SK-N-SH (cell line): ENCODE measurements at regions not wholly inside any gene's neighbourhood (a gene's known extent, or its start where the extent isn't known, plus 50 kb on each side); places are given as distances from the start of the nearest gene placed in this dataset.

Experiments used
- CTCF ChIA-PET: fragments of 300-600, 350-600 bp; formaldehyde crosslinking; extraction: SDS; loops from one replicate; lab custom pipeline; 2021; lab: Yijun Ruan, JAX
- POLR2A ChIA-PET: fragments of 350-600 bp; sonication (Branson Sonifier 250); formaldehyde crosslinking; extraction: SDS; loops from one replicate; lab custom pipeline; 2020; ENCODE audit warnings: antibody characterized with exemption, inconsistent platforms; lab: Yijun Ruan, JAX
- DNase-seq: peaks from one replicate; pipeline ENCODE4 v3.0.0; 2012
- H2AFZ ChIP-seq: fragments of 200-600 bp; sonication (generic); 2 replicates; pipeline ENCODE4 v1.8.1; 2016; ENCODE audit warnings: antibody characterized with exemption, mild to moderate bottlenecking, low read depth
- H3F3A ChIP-seq: fragments of 200-600 bp; sonication (generic); replicated peaks from 2 replicates; pipeline ENCODE3; 2016; ENCODE audit warnings: antibody characterized with exemption, mild to moderate bottlenecking; ENCODE audit not compliant: insufficient read depth
- H3K27ac ChIP-seq, 2 experiments: fragments of 200-500 bp in 1 of 2; fragments of 200-600 bp in 1 of 2; sonication (Bioruptor generic) in 1 of 2; sonication (generic), shearing (Covaris generic) in 1 of 2; 2 replicates each; pipeline versions ENCODE4 v1.5.1 to v1.6.1; 2014 to 2016; ENCODE audit warnings: low read depth in 2 of 2, inconsistent platforms in 1 of 2, low read length in 1 of 2, mild to moderate bottlenecking in 1 of 2, mixed read lengths in 1 of 2
- H3K27me3 ChIP-seq: fragments of 200-600 bp; sonication (generic), shearing (Covaris generic); 2 replicates; pipeline ENCODE4 v1.6.1; 2016; ENCODE audit warnings: mixed run types; ENCODE audit not compliant: insufficient read depth
- H3K36me3 ChIP-seq, 2 experiments: fragments of 200-500 bp in 1 of 2; fragments of 200-600 bp in 1 of 2; sonication (Bioruptor generic) in 1 of 2; sonication (generic) in 1 of 2; replicated peaks in 1 of 2; 2 replicates each; pipeline versions ENCODE3 to v1.5.1; 2014 to 2016; ENCODE audit warnings: low read length in 1 of 2, mild to moderate bottlenecking in 1 of 2; ENCODE audit not compliant: insufficient read depth in 2 of 2, control insufficient read depth in 1 of 2
- H3K4me1 ChIP-seq, 2 experiments: fragments of 200-500 bp in 1 of 2; fragments of 200-600 bp in 1 of 2; sonication (Bioruptor generic) in 1 of 2; sonication (generic), shearing (Covaris generic) in 1 of 2; 2 replicates each; pipeline versions ENCODE4 v1.5.1 to v1.6.1; 2014 to 2016; ENCODE audit warnings: low read depth in 1 of 2, low read length in 1 of 2, mixed run types in 1 of 2; ENCODE audit not compliant: insufficient read depth in 2 of 2, control insufficient read depth in 1 of 2
- H3K4me2 ChIP-seq: fragments of 200-600 bp; sonication (generic), shearing (Covaris generic); 2 replicates; pipeline ENCODE4 v1.6.1; 2017; ENCODE audit warnings: mixed run types
- H3K4me3 ChIP-seq, 2 experiments: fragments of 200-500 bp in 1 of 2; fragments of 200-600 bp in 1 of 2; sonication (Bioruptor generic) in 1 of 2; sonication (generic), shearing (Covaris generic) in 1 of 2; 2 replicates each; pipeline versions ENCODE4 v1.5.1 to v1.8.1; 2014 to 2016; ENCODE audit warnings: low read depth in 2 of 2, inconsistent platforms in 1 of 2, low read length in 1 of 2, mild to moderate bottlenecking in 1 of 2, mixed read lengths in 1 of 2, moderate library complexity in 1 of 2
- H3K79me2 ChIP-seq: fragments of 200-600 bp; sonication (generic); 2 replicates; pipeline ENCODE4 v1.8.1; 2017; ENCODE audit warnings: mild to moderate bottlenecking; ENCODE audit not compliant: insufficient read depth
- H3K9ac ChIP-seq: fragments of 200-600 bp; sonication (generic); 2 replicates; pipeline ENCODE4 v1.6.1; 2017; ENCODE audit warnings: mixed run types
- H3K9me2 ChIP-seq: fragments of 200-600 bp; sonication (generic); 2 replicates; pipeline ENCODE4 v1.6.1; 2017; ENCODE audit warnings: mixed run types
- H3K9me3 ChIP-seq: fragments of 200-600 bp; sonication (generic); 2 replicates; pipeline ENCODE4 v1.6.1; 2017; ENCODE audit warnings: mixed run types, mild to moderate bottlenecking, moderate library complexity
- H4K20me1 ChIP-seq: fragments of 200-600 bp; sonication (generic); 2 replicates; pipeline ENCODE4 v1.6.1; 2017; ENCODE audit warnings: mild to moderate bottlenecking, mixed run types; ENCODE audit not compliant: insufficient read depth
- CHD2 ChIP-seq: fragments of 150-350 bp; IDR thresholded peaks from 2 replicates; pipeline ENCODE4 v1.6.1; 2018; ENCODE audit warnings: low read length; ENCODE audit not compliant: partially characterized antibody
- EZH2phosphoT487 ChIP-seq: fragments of 200-600 bp; sonication (generic); IDR thresholded peaks from 2 replicates; pipeline ENCODE4 v1.6.1; 2017; ENCODE audit warnings: low read depth, mixed run types, mild to moderate bottlenecking, antibody characterized with exemption, moderate library complexity, borderline replicate concordance
- FOSL2 ChIP-seq: IDR thresholded peaks from 2 replicates; pipeline ENCODE4 v1.4.0; 2012; ENCODE audit warnings: low read depth, mild to moderate bottlenecking, moderate library complexity, borderline replicate concordance
- FOXJ3 ChIP-seq: sonication (generic); formaldehyde crosslinking; IDR thresholded peaks from 2 replicates; pipeline ENCODE4 v1.5.1; 2020; ENCODE audit warnings: mild to moderate bottlenecking, missing genetic modification reagents
- IRF3 ChIP-seq: fragments of 150-350 bp; IDR thresholded peaks from 2 replicates; pipeline ENCODE4 v1.6.1; 2016; ENCODE audit warnings: mild to moderate bottlenecking, low read depth, low read length
- MXI1 ChIP-seq: IDR thresholded peaks from 2 replicates; pipeline ENCODE4 v1.6.1; 2012; ENCODE audit warnings: mild to moderate bottlenecking, low read depth, low read length, improper control_type of control experiment
- NFIC ChIP-seq: IDR thresholded peaks from 2 replicates; pipeline ENCODE4 v1.4.0; 2012; ENCODE audit warnings: borderline replicate concordance
- NRF1 ChIP-seq: IDR thresholded peaks from 2 replicates; pipeline ENCODE4 v1.6.1; 2012; ENCODE audit warnings: low read depth, mild to moderate bottlenecking, low read length
- POLR2AphosphoS5 ChIP-seq: IDR thresholded peaks from 2 replicates; pipeline ENCODE4 v1.6.1; 2012; ENCODE audit warnings: low read depth, low read length
- RFX5 ChIP-seq: IDR thresholded peaks from 2 replicates; pipeline ENCODE4 v1.6.1; 2012; ENCODE audit warnings: mild to moderate bottlenecking, improper control_type of control experiment, low read length
- SIN3A ChIP-seq: IDR thresholded peaks from 2 replicates; pipeline ENCODE4 v1.6.1; 2012; ENCODE audit warnings: low read depth, mild to moderate bottlenecking, low read length, moderate library complexity, borderline replicate concordance
- YY1 ChIP-seq: IDR thresholded peaks from 2 replicates; pipeline ENCODE4 v1.4.0; 2012; ENCODE audit warnings: low read depth, mild to moderate bottlenecking
- ZBTB33 ChIP-seq: IDR thresholded peaks from 2 replicates; pipeline ENCODE4 v1.4.0; 2012; ENCODE audit warnings: low read depth, borderline replicate concordance
- WGBS: methylation state at CpG from one replicate; pipeline ENCODE4 v1.1.6; 2017; ENCODE audit warnings: low lambda C conversion rate; 5-methylcytosine and 5-hydroxymethylcytosine counted together
- TF ChIP-seq, protein P1 (sequence below): IDR thresholded peaks from 2 replicates; pipeline ENCODE4 v1.4.0; 2012; ENCODE audit warnings: low read depth, borderline replicate concordance

DNA sequence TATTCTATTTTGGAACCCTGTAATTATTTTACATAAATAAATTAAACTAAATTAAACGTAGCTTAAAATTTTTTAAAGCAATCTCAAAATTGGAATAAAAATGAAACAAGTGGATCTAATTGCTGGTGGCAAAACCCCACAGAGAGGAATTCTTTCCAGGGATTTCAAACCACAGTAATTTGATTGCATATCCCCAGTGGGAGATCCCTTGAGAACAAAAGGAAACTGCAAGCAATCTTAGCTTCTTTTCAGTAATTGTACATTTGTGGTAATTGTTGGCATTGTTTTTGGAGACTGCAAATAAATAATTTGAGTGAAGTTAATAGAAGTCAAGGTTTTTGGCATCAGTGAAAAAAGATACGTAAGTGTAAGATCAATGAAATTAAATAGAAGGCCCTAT lies 58.7 kb upstream of the MYCN start:
- no peak overlapping the region for H3K4me3 ChIP-seq
- H3F3A ChIP-seq: no peaks in the 10 kb centered on the region
- no peaks in the 10 kb centered on the region for H3K27me3 ChIP-seq
- H4K20me1 ChIP-seq: no peaks in the 10 kb centered on the region
- no peak overlapping the region for H3K27ac ChIP-seq
- DNase-seq: no peak
- CTCF ChIA-PET: interaction anchor here (1.0 kb wide), 2 partner anchors 12 to 62 kb away, joined by 3 read pairs; no protein-coding TSS in a partner anchor
- H3K9me3 ChIP-seq: no peaks in the 10 kb centered on the region
- H3K4me1 ChIP-seq: peaks cover 0 to 6% of the 10 kb centered on the region in 2 experiments; a peak in 1 of 4 replicates
- 0 out of 2 replicates have a peak, but pooled peaks cover 5% of the 10 kb centered on the region for H3K9me2 ChIP-seq
- no peaks in the 10 kb centered on the region for H3K79me2 ChIP-seq
- WGBS: 38% methylated on average over 2 of the region's 2 CpGs
- H3K9ac ChIP-seq: no peak overlapping the region
- TF ChIP-seq POLR2AphosphoS5: no peak
- no peak for TF ChIP-seq FOSL2
- no peak for TF ChIP-seq MXI1
- TF ChIP-seq EZH2phosphoT487: no peak
- TF ChIP-seq IRF3: no peak
- no peak overlapping the region for H2AFZ ChIP-seq
- POLR2A ChIA-PET: no interaction called here
- no peak overlapping the region for H3K4me2 ChIP-seq
- H3K36me3 ChIP-seq: no peaks in the 10 kb centered on the region

DNA sequence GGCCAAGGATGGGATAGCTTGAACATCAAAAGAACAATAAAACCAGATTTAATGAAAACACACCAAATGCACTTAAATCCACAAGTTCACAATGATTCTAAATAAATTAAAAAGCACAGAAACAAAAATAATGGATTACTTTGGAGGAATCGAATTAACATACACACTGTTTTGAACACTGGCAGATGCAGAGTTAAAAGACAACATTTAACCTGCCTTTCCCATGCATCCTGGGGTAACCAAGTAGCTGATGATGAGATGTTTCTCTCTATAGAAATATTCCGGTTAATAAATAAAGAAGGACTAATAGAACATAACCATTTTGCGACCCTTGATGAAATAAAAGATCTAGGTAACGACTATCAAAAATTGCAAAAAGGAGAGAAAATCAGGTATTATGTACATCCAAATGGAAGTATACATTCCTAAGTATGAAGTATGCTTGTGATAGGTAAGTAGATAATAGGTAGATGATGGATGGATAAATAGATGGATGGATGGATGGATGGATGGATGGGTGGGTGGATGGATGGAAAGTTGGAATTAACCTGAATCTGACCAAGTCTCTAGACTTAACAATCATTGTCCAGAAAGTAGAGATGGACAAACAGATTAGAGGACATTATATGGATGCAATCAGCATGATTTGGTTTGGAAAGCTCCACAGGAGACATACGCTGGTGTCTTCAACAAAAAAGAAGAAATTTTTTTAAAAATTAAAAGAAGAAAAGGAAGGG lies 57.4 kb upstream of the MYCN start:
- Histone ChIP-seq H3K9me2 (0 out of 2 replicates have a peak, but pooled peaks cover 5% of the 10 kb centered on the region), H3K4me1 (peaks cover 0 to 6% of the 10 kb centered on the region in 2 experiments; a peak in 1 of 4 replicates), H2AFZ (no peak overlapping the region), H3K9ac (no peak overlapping the region), H4K20me1 (no peaks in the 10 kb centered on the region), H3K9me3 (no peaks in the 10 kb centered on the region), H3F3A (no peaks in the 10 kb centered on the region), H3K36me3 (no peaks in the 10 kb centered on the region), H3K4me2 (no peak overlapping the region), H3K27me3 (no peaks in the 10 kb centered on the region), H3K79me2 (no peaks in the 10 kb centered on the region), H3K27ac (no peak overlapping the region), H3K4me3 (no peak overlapping the region)
- ChIA-PET CTCF (interaction anchor here (0.6 to 1.0 kb wide), 2 partner anchors 64 to 1245 kb away, joined by 3 to 4 read pairs; no protein-coding TSS in a partner anchor), POLR2A (no interaction called here)
- TF ChIP-seq YY1 (no peak), FOXJ3 (CRISPR knock-in tag) (no peak), NRF1 (no peak)
- 33% methylated on average over 5 of the region's 5 CpGs for WGBS
- no peak for DNase-seq

DNA sequence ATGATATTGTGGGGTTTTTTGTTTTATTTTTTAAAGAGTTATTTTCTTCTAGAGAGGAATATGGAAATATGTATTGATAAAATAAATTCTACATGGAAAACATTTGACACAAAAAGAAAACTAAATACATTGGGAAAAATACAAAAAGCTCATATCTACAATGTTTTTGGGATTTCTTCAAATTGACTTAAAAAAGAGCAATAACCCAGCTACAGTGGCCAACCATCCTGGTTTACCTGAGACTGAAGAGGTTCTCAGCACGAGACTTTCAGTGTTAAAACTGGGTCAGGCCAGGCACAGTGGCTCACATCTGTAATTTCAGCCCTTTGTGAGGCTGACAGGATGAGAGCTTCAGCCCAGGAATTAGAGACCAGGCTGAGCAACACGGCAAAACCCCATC lies 56.7 kb upstream of the MYCN start:
- Histone ChIP-seq H3K4me2 (no peak overlapping the region), H3K27me3 (no peaks in the 10 kb centered on the region), H2AFZ (no peak overlapping the region), H3K4me3 (no peak overlapping the region), H3K4me1 (peaks cover 0 to 9% of the 10 kb centered on the region in 2 experiments; a peak in 1 of 4 replicates), H3K27ac (no peak overlapping the region), H3K9me3 (no peaks in the 10 kb centered on the region), H3K9ac (no peak overlapping the region), H4K20me1 (no peaks in the 10 kb centered on the region), H3K9me2 (0 out of 2 replicates have a peak, but pooled peaks cover 5% of the 10 kb centered on the region), H3K36me3 (no peaks in the 10 kb centered on the region), H3F3A (no peaks in the 10 kb centered on the region), H3K79me2 (no peaks in the 10 kb centered on the region)
- POLR2A ChIA-PET: no interaction called here
- CTCF ChIA-PET: interaction anchor here (1.0 to 1.2 kb wide), 2 partner anchors 10 to 56 kb away, joined by 3 to 5 read pairs; partner anchors contain the start of gene MYCN
- no peak for DNase-seq
- WGBS: 18% methylated on average over 2 of the region's 2 CpGs
- TF ChIP-seq MXI1 (no peak), NFIC (no peak), SIN3A (no peak), YY1 (no peak), POLR2AphosphoS5 (no peak), RFX5 (no peak), IRF3 (no peak), CHD2 (no peak), ZBTB33 (no peak)
- TF ChIP-seq, protein P1, sequence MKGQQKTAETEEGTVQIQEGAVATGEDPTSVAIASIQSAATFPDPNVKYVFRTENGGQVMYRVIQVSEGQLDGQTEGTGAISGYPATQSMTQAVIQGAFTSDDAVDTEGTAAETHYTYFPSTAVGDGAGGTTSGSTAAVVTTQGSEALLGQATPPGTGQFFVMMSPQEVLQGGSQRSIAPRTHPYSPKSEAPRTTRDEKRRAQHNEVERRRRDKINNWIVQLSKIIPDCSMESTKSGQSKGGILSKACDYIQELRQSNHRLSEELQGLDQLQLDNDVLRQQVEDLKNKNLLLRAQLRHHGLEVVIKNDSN: no peak
